Activated T-cell treated with anti-CD3 and anti-CD28 coated beads, Interleukin-2, amount 50 U/mL, for 1 hour (primary cell): ENCODE measurements at regions not wholly inside any gene's neighbourhood (a gene's known extent, or its start where the extent isn't known, plus 50 kb on each side); places are given as distances from the start of the nearest gene placed in this dataset.

ENCODE experiments used
- DNase-seq: peaks from one replicate; pipeline ENCODE4 v3.0.0-alpha.2; 2020

DNA sequence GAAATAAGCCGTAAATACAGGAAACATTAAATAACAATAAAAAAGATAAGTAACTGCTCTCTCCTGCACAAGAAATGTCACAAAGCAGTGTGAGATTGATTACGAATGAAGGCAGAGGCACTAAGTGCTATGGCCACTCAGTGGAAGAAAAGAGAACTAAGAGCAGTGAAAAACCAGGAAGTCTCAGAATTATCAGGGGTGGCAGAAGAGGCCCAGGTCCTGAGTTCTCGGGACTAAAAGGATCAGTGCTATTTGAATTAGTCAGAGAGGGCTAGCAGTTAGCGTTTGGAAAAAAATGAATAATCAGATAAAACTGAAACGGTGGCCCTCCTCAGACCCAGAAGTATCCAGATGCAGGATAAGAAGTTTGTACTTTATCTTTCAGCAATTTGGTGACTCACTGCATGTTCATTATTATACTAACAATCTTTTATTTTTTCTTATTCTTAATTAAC is 367.1 kb downstream of the ZEB2 start:
- DNase-seq, result no peak

DNA sequence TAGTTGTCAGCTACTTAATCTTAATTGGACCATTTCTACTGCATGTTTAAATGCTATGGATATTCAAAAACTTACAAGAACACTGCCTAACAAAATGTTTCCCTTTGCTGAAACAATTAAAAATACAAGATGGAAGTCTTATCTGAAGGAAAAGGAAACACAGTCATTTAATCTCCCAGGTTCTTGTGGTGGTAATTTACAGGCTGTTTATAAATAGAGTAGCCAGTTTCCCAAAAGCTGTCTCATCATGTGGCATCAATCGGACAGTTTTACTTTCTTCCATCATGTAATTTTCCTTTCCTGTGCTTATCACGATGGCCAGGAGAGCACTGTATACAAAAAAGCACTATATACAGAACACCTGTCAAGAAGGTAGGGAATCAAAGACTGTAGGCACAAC is 368.1 kb downstream of the ZEB2 start:
- DNase-seq, result no peak

DNA sequence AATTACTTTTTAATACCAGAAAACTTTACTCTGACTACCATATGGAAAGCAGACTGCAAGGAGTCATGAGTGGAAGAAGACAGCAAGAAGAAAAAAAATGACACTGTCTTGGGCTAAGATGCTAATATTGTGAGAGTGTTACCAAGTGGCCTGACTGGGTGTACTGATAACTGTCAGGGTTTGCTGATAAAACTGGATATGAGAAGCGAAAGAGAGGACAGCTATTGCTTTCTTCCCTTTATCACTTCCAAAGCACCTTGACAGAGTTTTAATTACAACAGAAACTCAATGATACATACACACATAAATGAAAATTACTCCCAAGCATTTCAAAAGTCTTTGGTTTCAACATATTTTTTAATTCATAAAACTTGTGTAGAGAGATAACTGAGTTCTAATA is 368.5 kb downstream of the ZEB2 start:
- no peak for DNase-seq

DNA sequence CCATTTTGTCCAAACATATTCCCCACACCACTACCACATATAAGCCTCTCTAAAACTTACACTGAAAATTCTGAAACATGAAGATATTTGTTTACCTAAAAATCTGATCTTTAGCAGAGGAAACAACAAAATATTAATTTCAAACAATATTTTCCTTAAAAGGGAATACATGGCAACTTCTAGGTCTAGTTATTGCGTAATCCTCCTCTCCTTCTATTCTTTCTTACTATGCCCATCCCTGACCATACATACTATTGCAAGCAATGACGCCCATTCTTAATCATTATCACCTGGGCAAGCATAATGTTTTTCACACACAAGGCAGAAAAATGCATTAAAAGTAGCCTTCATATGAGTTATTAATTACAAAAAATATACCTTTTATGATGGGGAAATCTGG is 372.6 kb downstream of the ZEB2 start:
- DNase-seq, result no peak

DNA sequence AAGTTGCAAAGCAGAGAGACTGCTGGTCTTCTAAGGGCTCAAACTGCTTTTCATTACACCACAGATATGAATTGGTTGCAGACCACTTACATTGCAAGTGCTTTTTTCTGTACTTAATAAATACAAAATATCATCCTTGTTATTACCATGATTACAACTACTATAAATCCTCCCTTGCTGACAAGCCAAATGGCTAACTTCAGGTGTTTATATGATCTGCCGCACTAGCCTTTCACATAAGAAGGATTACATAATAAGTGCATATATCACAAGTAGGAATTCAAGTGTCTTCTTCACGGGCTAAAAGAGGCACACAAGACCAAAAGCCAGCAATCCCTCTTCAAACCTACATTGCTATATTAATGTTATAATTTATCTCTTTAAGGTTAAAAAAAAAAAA is 373.0 kb downstream of the ZEB2 start:
- DNase-seq, result no peak

DNA sequence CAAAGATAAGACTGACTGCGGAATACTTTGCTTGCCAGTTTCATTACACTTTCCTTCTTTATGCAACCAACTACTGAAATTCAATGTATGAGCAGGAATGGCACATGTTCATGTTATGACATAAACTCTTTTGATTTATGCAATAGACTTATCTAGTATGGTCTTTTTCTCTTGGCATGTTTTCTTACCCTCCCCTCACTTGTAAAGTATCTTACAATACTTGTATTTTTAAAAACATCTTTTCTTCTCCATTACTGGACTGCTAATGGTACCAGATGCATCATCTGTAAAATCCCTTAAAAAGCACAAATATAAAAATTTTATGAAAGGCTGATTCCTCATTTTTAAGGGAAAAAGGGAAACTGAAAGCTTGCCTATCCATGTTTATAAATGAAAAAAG is 373.8 kb downstream of the ZEB2 start:
- no peak for DNase-seq

DNA sequence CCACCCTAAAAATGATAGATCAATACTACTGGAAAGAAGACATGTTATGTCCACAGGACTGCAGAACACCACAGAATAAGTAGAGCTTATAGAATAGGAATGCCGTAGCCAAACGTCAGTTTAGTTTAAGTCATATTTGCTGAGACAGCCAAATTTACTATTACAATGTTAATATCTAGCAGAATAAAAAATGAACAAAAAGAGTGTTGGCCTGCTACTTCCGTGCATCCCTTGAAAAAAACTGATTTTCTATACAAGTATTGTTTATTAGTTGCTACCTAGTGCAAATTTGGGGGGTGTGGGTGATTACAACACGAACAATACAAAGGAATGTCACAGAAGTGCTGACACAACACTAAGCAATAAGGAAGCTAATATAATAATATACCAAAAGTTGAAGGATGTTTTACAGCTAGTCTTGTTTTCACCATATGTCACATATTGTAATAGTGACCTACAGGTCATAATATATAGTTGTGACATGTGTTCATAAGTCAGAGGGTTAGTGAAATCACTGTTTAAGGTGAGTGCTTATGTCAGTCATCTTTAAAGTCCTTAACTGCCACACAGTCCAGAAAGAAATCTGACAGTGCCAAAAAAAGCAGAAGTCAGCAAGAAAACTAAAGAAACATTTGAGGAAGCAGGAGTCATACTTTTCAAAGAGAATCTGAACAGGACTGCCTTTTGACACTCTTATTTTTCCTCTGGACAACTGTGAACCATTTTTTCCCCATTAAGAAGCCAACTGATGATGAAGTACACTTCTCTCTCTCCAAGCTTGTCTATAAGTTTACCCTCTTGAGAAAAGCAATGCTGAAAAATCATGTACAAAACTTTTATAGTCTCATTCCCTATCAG is 376.4 kb downstream of the ZEB2 start:
- no peak for DNase-seq

DNA sequence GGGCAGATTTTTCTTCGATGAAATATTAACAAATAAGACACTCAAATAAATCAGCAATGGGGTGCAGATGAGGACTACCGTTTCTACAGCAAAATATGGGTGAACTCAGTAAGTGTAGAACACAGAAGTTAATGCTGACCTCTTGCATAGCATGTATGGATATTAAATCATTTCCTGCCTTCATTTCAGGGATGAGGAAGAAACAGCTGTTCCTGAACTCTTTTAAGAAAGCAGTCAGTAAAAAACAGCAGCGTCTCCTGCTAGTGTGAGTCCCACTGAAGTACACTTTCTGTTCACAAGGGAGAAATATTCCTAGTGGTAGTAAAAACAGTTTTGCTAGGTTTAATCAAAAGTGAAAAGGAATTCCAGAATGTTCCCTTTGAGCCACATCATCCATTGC is 379.0 kb downstream of the ZEB2 start:
- DNase-seq, result no peak

DNA sequence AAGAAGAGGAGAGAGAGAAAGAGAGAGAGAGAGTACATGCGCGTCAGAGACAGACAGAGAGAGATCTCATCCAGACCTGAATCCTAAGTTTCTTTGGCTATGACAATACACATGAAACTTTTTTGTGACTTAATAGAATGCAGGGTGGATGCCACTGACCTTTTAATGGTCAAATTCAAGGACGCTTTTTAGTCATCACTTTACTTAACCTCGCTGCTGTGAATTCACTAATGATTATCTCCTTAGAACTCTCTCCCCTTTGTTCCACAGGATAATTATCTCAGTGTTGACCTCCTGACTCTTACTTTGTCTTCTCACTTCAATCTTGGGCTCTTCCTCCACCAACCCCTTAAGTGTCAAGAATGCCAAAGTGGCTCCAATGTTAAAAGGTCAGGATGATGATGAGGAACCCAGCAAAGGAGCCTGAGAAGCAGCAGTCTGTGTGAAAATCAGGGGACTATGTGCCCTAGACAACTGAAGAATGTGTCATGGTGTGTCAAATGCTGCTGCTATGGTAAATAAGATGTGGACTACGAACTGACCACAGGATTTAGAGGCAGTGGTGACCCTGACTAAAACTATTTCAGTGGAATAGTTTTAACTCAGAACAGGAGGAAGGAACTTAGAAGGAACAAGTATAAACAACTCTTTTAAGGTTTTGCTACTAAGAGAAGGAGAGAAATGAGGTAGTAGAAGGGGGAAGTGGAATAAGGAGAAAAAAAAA is 382.1 kb downstream of the ZEB2 start:
- DNase-seq, result no peak

DNA sequence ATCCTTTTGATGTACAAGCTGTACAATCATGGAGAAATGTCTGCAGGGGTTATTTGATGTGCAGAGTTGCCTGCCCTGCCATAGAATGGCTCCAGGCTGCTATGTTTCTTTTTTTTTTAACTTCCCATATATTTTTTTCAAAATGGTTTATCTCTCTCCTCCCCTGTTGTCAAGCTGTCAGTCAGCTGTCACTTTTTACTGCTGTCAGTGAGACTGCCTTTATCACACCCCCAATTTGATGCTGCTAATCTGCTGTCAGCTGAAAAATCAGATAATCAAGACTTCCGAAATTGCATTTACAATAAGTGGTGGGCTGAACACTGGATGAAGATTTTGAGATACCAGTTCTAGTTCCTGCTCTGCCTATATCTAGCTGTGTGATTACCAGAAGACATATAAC is 382.6 kb downstream of the ZEB2 start:
- no peak for DNase-seq

DNA sequence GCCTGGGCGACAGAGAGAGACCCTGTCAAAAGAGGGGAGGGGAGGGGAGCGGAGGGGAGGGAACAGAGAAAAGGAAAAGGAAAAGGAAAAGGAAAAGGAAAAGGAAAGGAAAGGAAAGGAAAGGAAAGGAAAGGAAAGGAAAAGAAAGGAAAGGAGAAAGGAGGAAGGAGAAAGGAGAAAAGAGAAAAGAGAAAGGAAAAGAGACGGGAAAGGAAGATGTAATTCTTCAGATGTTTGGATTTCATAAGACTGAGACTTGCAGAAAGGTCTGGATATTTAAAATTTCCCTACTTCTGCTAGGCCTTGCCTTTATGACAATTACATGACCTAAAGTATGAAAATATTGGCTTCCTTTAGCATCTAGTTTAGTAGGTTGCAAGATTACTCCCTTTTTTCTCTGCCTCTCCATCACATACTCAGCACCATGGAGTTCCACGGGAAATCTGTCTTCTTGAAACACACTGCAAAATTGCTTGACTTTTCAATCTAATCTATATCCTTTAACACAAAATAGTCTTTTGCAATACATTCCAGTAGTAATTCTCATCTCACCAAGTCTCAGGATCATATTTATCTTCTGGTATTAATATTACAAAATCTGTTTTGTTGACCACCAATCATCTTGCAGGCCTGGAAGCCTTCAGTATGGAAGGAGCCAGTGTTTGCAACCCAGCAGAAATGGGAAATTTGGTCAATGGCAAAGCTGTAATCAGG is 383.5 kb downstream of the ZEB2 start:
- no peak for DNase-seq

DNA sequence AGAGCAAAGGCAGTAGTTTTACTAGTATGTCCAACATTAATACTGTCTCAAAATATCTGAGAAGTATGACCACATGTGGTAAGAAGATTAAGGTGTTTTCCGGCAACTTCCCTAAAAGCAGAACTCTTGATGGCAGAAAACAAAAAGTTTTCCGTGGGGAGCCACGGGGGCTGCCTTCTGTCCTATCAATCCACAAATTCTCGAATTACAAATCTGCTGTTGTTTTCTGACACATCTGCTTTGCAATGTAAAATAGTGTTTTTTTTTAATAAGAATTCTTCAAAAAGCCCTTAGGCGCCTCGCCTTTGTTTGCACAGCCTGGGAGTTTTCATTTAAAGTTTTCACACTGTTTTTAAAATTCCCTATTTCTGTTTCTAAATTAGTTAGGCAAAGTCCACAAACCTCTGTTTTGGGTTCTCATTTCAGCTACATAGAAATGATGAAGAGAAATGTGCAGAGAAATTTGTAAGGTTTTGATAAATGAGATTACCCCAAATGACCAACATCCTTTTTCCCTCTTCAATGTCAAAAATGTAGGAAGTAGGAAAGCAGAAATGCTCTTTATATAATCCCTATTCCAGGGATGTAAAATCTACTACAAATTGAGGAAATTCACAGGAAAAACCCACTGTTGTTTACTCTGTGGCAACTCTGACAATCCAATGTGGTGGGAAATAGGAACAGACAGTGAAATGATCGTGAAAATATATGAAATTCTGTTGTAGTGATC is 385.8 kb downstream of the ZEB2 start:
- DNase-seq, result no peak

DNA sequence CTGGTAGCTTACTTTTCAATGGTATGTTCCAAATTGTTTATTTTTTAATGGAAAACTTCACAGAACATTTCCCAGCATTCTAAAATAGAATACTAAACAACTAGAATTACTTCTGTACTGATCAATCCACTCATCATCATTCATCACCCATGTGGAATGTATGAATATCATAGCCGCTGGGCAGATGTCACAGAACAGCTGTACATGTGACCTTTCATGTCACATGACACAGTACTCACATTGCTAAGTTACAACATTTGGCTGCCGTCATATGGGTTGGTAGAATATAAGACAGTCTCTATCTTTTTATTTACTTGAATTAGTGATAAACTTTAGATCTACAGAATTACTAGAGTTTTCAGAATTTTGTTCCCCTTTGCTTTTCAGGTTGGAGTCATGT is 387.6 kb downstream of the ZEB2 start:
- no peak for DNase-seq

DNA sequence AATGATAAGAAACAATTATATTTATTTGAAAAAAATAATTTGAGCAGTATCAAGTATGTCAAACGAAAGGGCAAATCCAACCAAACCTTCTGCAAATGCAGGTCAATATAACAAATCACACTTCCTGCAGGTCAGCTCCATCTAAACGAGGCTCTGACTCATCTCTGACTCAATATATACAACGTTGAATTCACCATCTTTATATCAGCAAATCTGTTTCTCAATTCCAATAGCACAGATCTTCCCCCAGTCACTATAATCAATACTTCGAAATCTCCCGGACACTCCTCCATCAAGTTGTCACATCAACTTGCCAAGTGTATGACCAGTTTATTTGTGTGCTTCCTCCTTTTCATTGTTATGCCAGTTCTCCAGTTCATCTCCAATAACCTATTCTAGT is 388.9 kb downstream of the ZEB2 start:
- no peak for DNase-seq

DNA sequence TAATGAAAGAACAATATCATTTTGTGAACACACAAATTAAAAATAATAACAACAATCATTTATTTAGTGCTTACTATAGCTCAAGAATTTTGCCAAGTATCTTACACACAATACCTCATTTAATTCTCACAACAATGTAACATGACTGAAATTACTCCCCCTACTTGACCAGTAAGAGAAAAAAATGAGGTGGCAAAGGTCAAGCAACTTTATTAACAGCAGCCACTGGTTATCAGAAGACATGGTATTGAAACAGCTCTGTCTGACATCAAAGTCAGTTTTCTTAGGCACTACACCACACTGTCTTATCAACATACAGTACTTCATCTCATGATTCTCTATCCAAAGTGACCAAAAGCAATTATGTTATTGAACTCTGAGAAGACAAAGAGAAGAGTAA is 389.4 kb downstream of the ZEB2 start:
- no peak for DNase-seq

DNA sequence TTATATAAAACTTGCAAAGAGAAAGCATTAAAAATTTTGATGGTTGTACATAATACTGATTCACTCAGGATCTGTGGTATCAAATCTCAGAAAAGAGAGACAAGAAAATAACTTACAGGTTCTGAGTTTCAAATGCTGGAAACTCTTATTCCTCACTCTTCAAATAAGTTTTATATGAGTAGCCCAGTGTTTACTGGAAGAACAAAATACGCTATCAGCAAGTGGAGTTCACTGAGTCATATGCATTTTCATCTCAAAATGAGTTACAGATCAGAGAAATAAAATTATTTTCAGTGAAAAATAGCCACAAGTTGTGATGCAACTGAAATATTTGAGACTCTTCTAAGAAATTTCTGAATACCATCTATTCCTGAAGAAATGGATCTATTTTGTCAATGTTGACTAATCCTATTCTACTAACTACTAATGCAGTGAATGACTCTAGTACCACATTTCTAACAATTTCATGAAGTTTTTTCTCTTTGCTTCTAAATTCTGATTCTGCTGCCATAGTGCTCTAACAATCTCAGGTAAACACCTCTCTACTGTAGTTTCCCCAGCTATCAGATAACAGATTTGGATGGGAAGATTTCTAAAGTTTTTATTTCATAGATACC is 391.7 kb downstream of the ZEB2 start:
- no peak for DNase-seq

DNA sequence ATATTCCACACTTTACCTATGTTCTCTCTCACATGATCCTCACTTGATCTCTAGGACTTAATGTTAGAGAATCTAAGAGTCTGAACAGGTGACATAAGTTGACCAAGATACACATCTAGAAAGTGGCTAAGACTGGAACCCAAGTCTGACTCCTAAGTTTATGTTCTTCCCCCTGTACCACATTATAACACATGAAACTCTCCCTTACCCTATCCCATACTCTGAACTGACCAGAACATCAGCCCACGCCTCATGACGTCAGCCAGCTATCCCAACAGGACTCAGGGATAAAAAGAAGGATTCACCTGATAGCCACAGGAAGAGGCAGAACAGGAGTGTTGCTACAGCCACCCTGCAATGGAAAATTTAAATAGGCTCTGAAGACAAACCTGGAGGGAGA is 392.2 kb downstream of the ZEB2 start:
- DNase-seq, result no peak

DNA sequence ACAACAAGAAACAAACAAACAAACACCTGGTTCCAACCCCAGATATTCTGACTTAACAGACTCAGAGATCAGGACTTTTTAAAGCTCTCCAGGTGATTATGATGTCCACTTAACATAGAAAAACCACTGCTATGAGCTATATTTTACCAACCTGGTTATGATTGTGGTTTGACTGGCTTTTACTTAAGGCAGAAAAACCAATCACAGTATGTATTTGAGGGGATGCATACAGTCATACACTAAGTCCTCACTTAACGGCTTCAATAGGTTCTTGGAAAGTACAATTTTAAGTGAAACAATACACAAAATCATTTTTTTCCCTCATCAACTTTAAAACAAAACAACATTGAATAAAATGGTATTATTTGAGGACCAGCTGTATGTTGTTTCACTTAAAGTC is 393.6 kb downstream of the ZEB2 start:
- DNase-seq, result no peak

DNA sequence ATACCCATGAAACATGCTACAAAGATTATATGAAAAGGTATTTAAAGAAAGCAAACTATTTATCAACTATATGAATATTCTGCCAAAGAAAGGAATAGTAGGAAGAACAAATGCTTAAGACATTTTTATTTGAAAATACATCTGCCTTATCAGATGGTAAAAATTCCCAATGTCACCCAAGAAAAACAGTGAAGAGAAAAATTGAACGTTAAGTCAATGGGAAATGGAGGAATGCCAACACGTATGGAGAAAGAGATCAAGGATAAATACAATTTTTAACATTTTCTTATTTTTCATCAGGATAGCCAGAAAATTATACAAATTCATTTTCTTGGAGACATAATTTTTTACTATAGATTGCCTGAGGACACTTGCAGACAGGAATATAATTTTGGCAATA is 394.2 kb downstream of the ZEB2 start:
- DNase-seq, result no peak

DNA sequence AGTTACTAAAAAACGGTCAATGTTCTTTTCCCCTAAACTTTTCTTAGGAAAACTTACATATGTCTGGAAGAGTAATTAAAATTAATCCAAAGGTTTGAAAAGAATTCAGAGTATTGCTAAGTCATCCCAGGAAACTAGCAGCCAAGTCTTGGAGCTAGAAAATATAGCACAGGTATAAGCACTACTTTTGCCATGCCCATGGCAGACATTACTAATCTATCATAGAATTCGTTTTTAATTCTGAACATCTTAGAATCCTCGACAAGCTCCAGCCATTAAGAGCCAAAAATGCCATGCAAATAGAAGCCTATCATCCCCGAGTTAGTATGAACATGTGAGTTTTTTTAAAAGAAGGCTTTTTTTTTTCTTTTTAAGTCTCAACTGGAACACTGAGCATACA is 395.0 kb downstream of the ZEB2 start:
- DNase-seq, result no peak

DNA sequence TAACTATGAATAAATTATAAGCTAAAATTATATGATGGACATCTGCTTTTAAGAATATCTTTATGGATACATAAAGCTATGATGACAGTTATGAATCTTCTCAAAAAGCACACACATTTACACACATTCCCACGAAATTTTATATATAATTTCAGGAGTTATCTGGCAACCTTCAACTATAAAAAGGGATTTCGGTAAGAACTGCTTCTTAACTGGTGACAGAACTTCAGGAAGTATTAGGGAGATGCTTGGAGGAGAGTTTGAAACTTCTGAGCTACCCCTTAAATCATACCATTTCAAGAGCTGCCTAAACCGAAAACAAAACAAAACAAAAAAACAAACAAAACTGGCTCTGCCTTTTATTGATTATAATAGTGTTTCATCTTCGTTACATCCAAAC is 399.4 kb downstream of the ZEB2 start:
- DNase-seq, result no peak

DNA sequence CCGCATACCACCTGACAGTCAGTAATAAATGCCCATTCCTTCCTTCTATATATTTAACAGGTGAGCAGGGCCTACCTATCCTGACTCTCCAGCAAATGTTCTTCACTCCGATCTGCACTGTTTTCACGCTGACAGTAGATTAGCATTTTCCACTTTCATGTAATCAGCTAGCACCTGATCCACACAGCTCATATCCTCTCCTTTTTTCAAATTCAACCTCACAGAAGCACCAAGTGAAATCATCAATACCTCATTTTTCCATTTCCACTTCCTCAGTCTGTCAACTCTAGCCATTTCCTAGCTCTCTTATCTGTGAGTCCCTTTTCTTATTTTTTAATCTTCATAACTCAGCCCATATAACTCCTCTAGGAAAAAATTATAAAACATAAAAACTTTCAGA is 402.8 kb downstream of the ZEB2 start:
- no peak for DNase-seq
